Endothelial cell of umbilical vein (primary cell): ENCODE measurements at regions not wholly inside any gene's neighbourhood (a gene's known extent, or its start where the extent isn't known, plus 50 kb on each side); places are given as distances from the start of the nearest gene placed in this dataset. TPM values are rescaled to one million over a fixed set of nuclear protein-coding genes. Genes with fewer than 3 reads are reported as not detected.

Experiments
- small RNA-seq: library from RNA; depleted of rRNA; stranded (forward); fragments of <200 nt; gene quantifications from one replicate; pipeline ENCODE3, GENCODE V24; 2012; ENCODE audit warnings: low replicate concordance, low read depth; ENCODE audit not compliant: insufficient read depth, insufficient read length

Small RNAs in the stretch of these regions (small RNA-seq; reads per million reads assigned to genes)
- gene RNA5SP142 = not detected
